Liver (tissue), 8 donors: ENCODE measurements at regions not wholly inside any gene's neighbourhood (a gene's known extent, or its start where the extent isn't known, plus 50 kb on each side); places are given as distances from the start of the nearest gene placed in this dataset.

ENCODE experiments used
- DNase-seq: peaks from one replicate; pipeline ENCODE4 v3.0.0-alpha.2; 2017; ENCODE audit warnings: low spot score
- H3K27ac ChIP-seq, 2 donors: one replicate each; pipeline ENCODE4 v1.7.0; 2013; ENCODE audit warnings: inconsistent platforms in 2 of 2, low read length in 2 of 2, control low read depth in 1 of 2, low read depth in 1 of 2, mild to moderate bottlenecking in 1 of 2
- H3K27me3 ChIP-seq, 4 donors: one replicate each; pipeline versions ENCODE4 v1.6.1 to v1.7.0; 2013; ENCODE audit warnings: low read length in 3 of 4, inconsistent platforms in 1 of 4, mild to moderate bottlenecking in 1 of 4, moderate library complexity in 1 of 4; ENCODE audit not compliant: control insufficient read depth in 4 of 4, insufficient read depth in 4 of 4
- H3K36me3 ChIP-seq, 4 donors: one replicate each; pipeline versions ENCODE4 v1.6.1 to v1.7.0; 2013; ENCODE audit warnings: low read length in 3 of 4, mild to moderate bottlenecking in 3 of 4, low read depth in 1 of 4, moderate library complexity in 1 of 4; ENCODE audit not compliant: control insufficient read depth in 4 of 4, insufficient read depth in 3 of 4
- H3K4me1 ChIP-seq, 4 donors: one replicate each; pipeline versions ENCODE4 v1.6.1 to v1.7.0; 2013; ENCODE audit warnings: low read length in 3 of 4, mild to moderate bottlenecking in 3 of 4, moderate library complexity in 1 of 4; ENCODE audit not compliant: control insufficient read depth in 4 of 4, insufficient read depth in 4 of 4
- H3K4me3 ChIP-seq, 3 donors: one replicate each; pipeline versions ENCODE4 v1.6.1 to v1.7.0; 2013; ENCODE audit warnings: low read length in 3 of 3, control low read depth in 1 of 3, low read depth in 1 of 3, mild to moderate bottlenecking in 1 of 3
- H3K9ac ChIP-seq, 2 donors: one replicate each; pipeline ENCODE4 v1.7.0; 2013; ENCODE audit warnings: low read length in 2 of 2, mild to moderate bottlenecking in 2 of 2, moderate library complexity in 2 of 2, control low read depth in 1 of 2, low read depth in 1 of 2
- H3K9me3 ChIP-seq, 4 donors: one replicate each; pipeline versions ENCODE4 v1.6.1 to v1.7.0; 2013; ENCODE audit warnings: low read length in 3 of 4; ENCODE audit not compliant: control insufficient read depth in 4 of 4
- ATF3 ChIP-seq: IDR thresholded peaks from 2 replicates; pipeline ENCODE4 v1.6.1; 2016; ENCODE audit warnings: antibody characterized with exemption
- CTCF ChIP-seq: fragments of 150-350 bp; IDR thresholded peaks from 2 replicates; pipeline ENCODE4 v1.5.1; 2017; ENCODE audit warnings: improper control_type of control experiment, low read depth, low read length; ENCODE audit not compliant: missing input control
- EGR1 ChIP-seq, 2 donors: IDR thresholded peaks; 2 replicates each; pipeline ENCODE4 v1.6.1; 2016 to 2018; ENCODE audit warnings: antibody characterized with exemption in 2 of 2, low read depth in 2 of 2
- FOXA1 ChIP-seq: IDR thresholded peaks from 2 replicates; pipeline ENCODE4 v1.6.1; 2016; ENCODE audit warnings: antibody characterized with exemption
- FOXA2 ChIP-seq: IDR thresholded peaks from 2 replicates; pipeline ENCODE4 v1.6.1; 2016; ENCODE audit warnings: antibody characterized with exemption
- GABPA ChIP-seq, 2 donors: IDR thresholded peaks in 1 of 2; conservative IDR thresholded peaks in 1 of 2; 2 replicates each; pipeline ENCODE4 v1.6.1; 2016; ENCODE audit warnings: antibody characterized with exemption in 2 of 2, mild to moderate bottlenecking in 1 of 2, moderate library complexity in 1 of 2
- HNF4A ChIP-seq, 2 donors: conservative IDR thresholded peaks; 2 replicates each; pipeline ENCODE4 v1.6.1; 2016; ENCODE audit warnings: antibody characterized with exemption in 2 of 2, mild to moderate bottlenecking in 2 of 2
- HNF4G ChIP-seq: IDR thresholded peaks from 2 replicates; pipeline ENCODE4 v1.6.1; 2016; ENCODE audit warnings: antibody characterized with exemption
- JUND ChIP-seq, 2 donors: IDR thresholded peaks; 2 replicates each; pipeline ENCODE4 v1.6.1; 2016; ENCODE audit warnings: antibody characterized with exemption in 2 of 2
- MAX ChIP-seq: IDR thresholded peaks from 2 replicates; pipeline ENCODE4 v1.6.1; 2016; ENCODE audit warnings: antibody characterized with exemption
- NR2F2 ChIP-seq: IDR thresholded peaks from 2 replicates; pipeline ENCODE4 v1.6.1; 2016; ENCODE audit warnings: antibody characterized with exemption
- RAD21 ChIP-seq, 2 donors: IDR thresholded peaks; 2 replicates each; pipeline ENCODE4 v1.6.1; 2016; ENCODE audit warnings: antibody characterized with exemption in 2 of 2, mild to moderate bottlenecking in 2 of 2
- REST ChIP-seq: IDR thresholded peaks from 2 replicates; pipeline ENCODE4 v1.6.1; 2016; ENCODE audit warnings: antibody characterized with exemption, mild to moderate bottlenecking
- RXRA ChIP-seq, 2 donors: IDR thresholded peaks; 2 replicates each; pipeline ENCODE4 v1.6.1; 2017 to 2018; ENCODE audit warnings: antibody characterized with exemption in 2 of 2, mild to moderate bottlenecking in 1 of 2
- SP1 ChIP-seq: IDR thresholded peaks from 2 replicates; pipeline ENCODE4 v1.6.1; 2018; ENCODE audit warnings: antibody characterized with exemption, mild to moderate bottlenecking
- TAF1 ChIP-seq: conservative IDR thresholded peaks from 2 replicates; pipeline ENCODE4 v1.6.1; 2016; ENCODE audit warnings: antibody characterized with exemption, mild to moderate bottlenecking
- YY1 ChIP-seq: IDR thresholded peaks from 2 replicates; pipeline ENCODE4 v1.6.1; 2016; ENCODE audit warnings: antibody characterized with exemption, mild to moderate bottlenecking
- ZBTB33 ChIP-seq: IDR thresholded peaks from 2 replicates; pipeline ENCODE4 v1.6.1; 2016; ENCODE audit warnings: antibody characterized with exemption
- WGBS: extraction: QIAGEN DNeasy Blood & Tissue Kit; methylation state at CpG from one replicate; pipeline ENCODE4 v1.1.7; 2013; 5-methylcytosine and 5-hydroxymethylcytosine counted together
- donor health status: healthy.
- donor health status: healthy.
- donor health status: healthy.
- donor health status: healthy.
- donor health status: healthy.

GRCh38 chr4:154911608-154912098 lies 130.6 kb downstream of the RBM46 start:
- H3K9ac ChIP-seq: no peak overlapping the region
- no peak overlapping the region for H3K4me3 ChIP-seq
- 64% methylated on average over 3 of the region's 3 CpGs for WGBS
- no peaks in the 10 kb centered on the region for H3K4me1 ChIP-seq
- TF ChIP-seq FOXA1 (no peak), MAX (no peak), EGR1 (IDR thresholded peaks at IDR 0.05; ENCODE audit: low read depth in 2 of 2) (no peak), CTCF (no peak), RXRA (IDR thresholded peaks at IDR 0.05) (no peak)
- H3K27me3 ChIP-seq: peaks cover 0 to 3% (median 0%) of the 10 kb centered on the region in 4 donors
- no peaks in the 10 kb centered on the region for H3K36me3 ChIP-seq
- H3K27ac ChIP-seq: no peak overlapping the region
- no peak for DNase-seq
- no peaks in the 10 kb centered on the region for H3K9me3 ChIP-seq

- Histone ChIP-seq H3K36me3 (no peaks in the 10 kb centered on the region), H3K9ac (no peak overlapping the region), H3K4me1 (no peaks in the 10 kb centered on the region), H3K27ac (no peak overlapping the region), H3K27me3 (peaks cover 0 to 3% (median 0%) of the 10 kb centered on the region in 4 donors), H3K4me3 (no peak overlapping the region), H3K9me3 (no peaks in the 10 kb centered on the region)
- no peak for TF ChIP-seq ATF3
- no peak for TF ChIP-seq RXRA (IDR thresholded peaks at IDR 0.05)
- TF ChIP-seq HNF4A (conservative IDR thresholded peaks at IDR 0.05): no peak
- no peak for TF ChIP-seq NR2F2
- TF ChIP-seq JUND (IDR thresholded peaks at IDR 0.05): no peak
- no peak for TF ChIP-seq YY1
- TF ChIP-seq EGR1 (IDR thresholded peaks at IDR 0.05; ENCODE audit: low read depth in 2 of 2): no peak
- no peak for TF ChIP-seq HNF4G
- TF ChIP-seq SP1: no peak
- no peak for TF ChIP-seq MAX
- TF ChIP-seq FOXA1: no peak
- TF ChIP-seq ZBTB33: no peak
- TF ChIP-seq TAF1: no peak
- no peak for TF ChIP-seq GABPA (IDR thresholded peaks at IDR 0.05 in 1 of 2, conservative IDR thresholded peaks at IDR 0.05 in 1 of 2)
- no peak for TF ChIP-seq RAD21 (IDR thresholded peaks at IDR 0.05)
- TF ChIP-seq FOXA2: no peak
- TF ChIP-seq REST: no peak
- no peak for DNase-seq
- WGBS: 83% methylated on average over 3 of the region's 3 CpGs
Observed at GRCh38 chr4:154916068-154916467, 135.0 kb downstream of the RBM46 start.
